Suprapubic skin (tissue), 4 donors: ENCODE measurements at regions not wholly inside any gene's neighbourhood (a gene's known extent, or its start where the extent isn't known, plus 50 kb on each side); places are given as distances from the start of the nearest gene placed in this dataset.

Experiments used
- DNase-seq, 2 donors: peaks; one replicate each; pipeline ENCODE4 v3.0.0-alpha.2; 2019; ENCODE audit warnings: low spot score in 2 of 2
- H3K27ac ChIP-seq: fragments of 200-600 bp; sonication (generic); one replicate; pipeline ENCODE4 v1.5.1; 2019
- H3K27me3 ChIP-seq: fragments of 200-600 bp; sonication (generic); one replicate; pipeline ENCODE4 v1.5.1; 2019
- H3K36me3 ChIP-seq: fragments of 200-600 bp; sonication (generic); one replicate; pipeline ENCODE4 v1.5.1; 2019
- H3K4me1 ChIP-seq: fragments of 200-600 bp; sonication (generic); one replicate; pipeline ENCODE4 v1.5.1; 2019
- H3K4me3 ChIP-seq: fragments of 200-600 bp; sonication (generic); one replicate; pipeline ENCODE4 v1.5.1; 2019; ENCODE audit warnings: mild to moderate bottlenecking
- H3K9me3 ChIP-seq: fragments of 200-600 bp; sonication (generic); one replicate; pipeline ENCODE4 v1.5.1; 2019
- EP300 ChIP-seq: sonication (generic); formaldehyde crosslinking; IDR thresholded peaks from one replicate; pipeline ENCODE4 v1.6.1; 2017; ENCODE audit warnings: antibody characterized with exemption
- POLR2A ChIP-seq, 2 donors: fragments of 450-650 bp; IDR thresholded peaks; one replicate each; pipeline ENCODE4 v1.6.1; 2017; ENCODE audit warnings: antibody characterized with exemption in 2 of 2, mild to moderate bottlenecking in 2 of 2, moderate library complexity in 2 of 2
- POLR2AphosphoS5 ChIP-seq, 3 donors: sonication (generic); formaldehyde crosslinking; IDR thresholded peaks; one replicate each; pipeline ENCODE4 v1.6.1; 2017; ENCODE audit warnings: antibody characterized with exemption in 3 of 3
- WGBS: methylation state at CpG from one replicate; pipeline ENCODE4 v1.1.5; 2018; 5-methylcytosine and 5-hydroxymethylcytosine counted together
- TF ChIP-seq, protein P1 (sequence below), 2 donors: fragments of 200-600 bp in 1 of 2; fragments of 450-650 bp in 1 of 2; sonication (generic) in 1 of 2; IDR thresholded peaks; one replicate each; pipeline ENCODE4 v1.5.1; 2016 to 2019; ENCODE audit warnings: antibody characterized with exemption in 2 of 2, mild to moderate bottlenecking in 1 of 2, moderate library complexity in 1 of 2

DNA sequence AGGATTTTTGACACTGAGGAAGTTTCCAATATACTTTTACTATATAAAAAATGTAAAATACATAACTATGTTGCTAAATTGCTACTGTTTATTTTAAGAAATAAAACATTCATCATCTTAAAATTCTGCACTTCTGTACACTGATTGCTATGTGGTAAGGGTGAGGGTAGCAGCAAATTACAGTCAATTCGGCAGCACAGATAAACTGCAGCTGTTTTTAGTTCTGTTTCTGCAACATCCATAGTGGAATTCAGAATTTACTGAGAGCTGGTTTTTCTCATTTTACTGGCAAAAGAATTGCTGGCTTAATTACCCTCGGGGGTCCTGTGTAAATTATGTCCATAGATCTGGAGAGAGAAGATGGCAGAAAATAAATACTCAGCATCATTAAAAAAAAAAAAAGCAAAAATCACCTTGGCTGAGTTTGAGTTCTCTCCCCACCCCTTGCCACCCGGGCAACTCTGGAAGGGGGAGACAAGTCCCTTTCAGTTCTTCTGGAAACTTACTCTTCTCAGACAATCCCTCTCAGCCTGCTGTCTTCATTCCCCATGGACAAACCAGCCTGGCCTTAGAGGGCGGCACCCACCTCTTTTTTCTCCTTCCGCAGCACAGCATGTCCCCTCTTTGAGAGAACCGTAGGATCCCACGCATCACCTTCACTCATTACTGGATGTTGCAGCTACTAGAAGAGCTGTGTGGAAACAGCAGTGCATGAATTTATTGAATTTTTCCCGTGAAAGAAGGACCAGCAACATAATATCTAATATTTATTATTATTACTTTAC, 501.1 kb upstream of the CELF2 start:
- no peak overlapping the region for H3K4me3 ChIP-seq
- WGBS, result 61% methylated on average over 8 of the region's 8 CpGs
- H3K4me1 ChIP-seq, result peaks cover 10% of the 10 kb centered on the region
- H3K27me3 ChIP-seq, result no peaks in the 10 kb centered on the region
- H3K9me3 ChIP-seq, result no peaks in the 10 kb centered on the region
- TF ChIP-seq POLR2A (IDR thresholded peaks at IDR 0.05) (no peak), POLR2AphosphoS5 (IDR thresholded peaks at IDR 0.05) (no peak), EP300 (no peak)
- TF ChIP-seq, protein P1, sequence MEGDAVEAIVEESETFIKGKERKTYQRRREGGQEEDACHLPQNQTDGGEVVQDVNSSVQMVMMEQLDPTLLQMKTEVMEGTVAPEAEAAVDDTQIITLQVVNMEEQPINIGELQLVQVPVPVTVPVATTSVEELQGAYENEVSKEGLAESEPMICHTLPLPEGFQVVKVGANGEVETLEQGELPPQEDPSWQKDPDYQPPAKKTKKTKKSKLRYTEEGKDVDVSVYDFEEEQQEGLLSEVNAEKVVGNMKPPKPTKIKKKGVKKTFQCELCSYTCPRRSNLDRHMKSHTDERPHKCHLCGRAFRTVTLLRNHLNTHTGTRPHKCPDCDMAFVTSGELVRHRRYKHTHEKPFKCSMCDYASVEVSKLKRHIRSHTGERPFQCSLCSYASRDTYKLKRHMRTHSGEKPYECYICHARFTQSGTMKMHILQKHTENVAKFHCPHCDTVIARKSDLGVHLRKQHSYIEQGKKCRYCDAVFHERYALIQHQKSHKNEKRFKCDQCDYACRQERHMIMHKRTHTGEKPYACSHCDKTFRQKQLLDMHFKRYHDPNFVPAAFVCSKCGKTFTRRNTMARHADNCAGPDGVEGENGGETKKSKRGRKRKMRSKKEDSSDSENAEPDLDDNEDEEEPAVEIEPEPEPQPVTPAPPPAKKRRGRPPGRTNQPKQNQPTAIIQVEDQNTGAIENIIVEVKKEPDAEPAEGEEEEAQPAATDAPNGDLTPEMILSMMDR (IDR thresholded peaks at IDR 0.05), result no peak
- no peak overlapping the region for H3K27ac ChIP-seq
- H3K36me3 ChIP-seq, result no peaks in the 10 kb centered on the region
- DNase-seq, result no peak

DNA sequence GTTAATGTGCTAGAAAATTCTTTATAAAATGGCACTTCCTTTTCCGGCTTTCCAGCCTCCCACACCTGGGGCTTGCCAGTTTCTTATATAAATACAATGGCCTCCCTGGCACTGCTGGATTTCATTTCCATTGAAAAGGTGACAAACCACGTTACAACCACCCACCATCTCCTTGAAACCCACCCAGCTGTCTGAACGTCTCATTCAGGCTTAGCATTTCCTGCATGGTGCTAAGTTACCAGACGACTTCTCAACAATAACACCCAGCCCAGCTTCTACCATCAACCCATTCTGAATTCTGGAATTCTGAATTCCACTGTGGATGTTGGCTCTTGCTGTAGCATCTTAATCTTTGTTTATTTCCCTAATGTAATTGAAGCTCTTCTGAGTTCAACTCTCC, 499.8 kb upstream of the CELF2 start:
- H3K36me3 ChIP-seq, result no peaks in the 10 kb centered on the region
- TF ChIP-seq EP300 (no peak), POLR2AphosphoS5 (IDR thresholded peaks at IDR 0.05) (no peak), POLR2A (IDR thresholded peaks at IDR 0.05) (no peak)
- TF ChIP-seq, protein P1 (IDR thresholded peaks at IDR 0.05), result no peak
- H3K4me3 ChIP-seq, result no peak overlapping the region
- 66% methylated on average over 4 of the region's 4 CpGs for WGBS
- H3K27me3 ChIP-seq, result no peaks in the 10 kb centered on the region
- DNase-seq, result no peak
- H3K4me1 ChIP-seq, result peaks cover 10% of the 10 kb centered on the region
- H3K27ac ChIP-seq, result no peak overlapping the region
- H3K9me3 ChIP-seq, result no peaks in the 10 kb centered on the region

DNA sequence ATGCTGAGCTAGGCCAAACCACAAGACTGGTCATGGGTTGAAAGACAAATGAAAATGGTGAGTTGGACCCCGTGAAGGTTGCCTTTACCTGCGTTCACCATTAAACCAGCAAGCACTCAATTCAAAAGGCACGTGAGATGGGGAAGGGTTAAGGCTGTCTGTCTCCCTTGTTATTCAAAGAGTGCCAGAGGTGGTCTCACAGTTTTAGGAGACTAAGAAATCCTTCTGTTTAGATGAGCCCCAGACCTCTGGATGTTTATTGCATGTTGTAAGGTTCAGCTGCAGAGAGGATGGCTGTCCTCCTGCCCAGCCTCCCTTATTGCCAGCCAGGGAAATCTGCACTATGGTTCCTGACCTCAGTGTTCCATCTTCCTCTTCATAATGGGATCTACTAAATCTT, 498.0 kb upstream of the CELF2 start:
- Histone ChIP-seq H3K4me3 (no peak overlapping the region), H3K36me3 (no peaks in the 10 kb centered on the region), H3K9me3 (no peaks in the 10 kb centered on the region), H3K27ac (no peak overlapping the region), H3K27me3 (no peaks in the 10 kb centered on the region), H3K4me1 (peaks cover 9% of the 10 kb centered on the region)
- TF ChIP-seq POLR2AphosphoS5 (IDR thresholded peaks at IDR 0.05), result no peak
- TF ChIP-seq, protein P1 (IDR thresholded peaks at IDR 0.05), result no peak
- no peak for TF ChIP-seq EP300
- TF ChIP-seq POLR2A (IDR thresholded peaks at IDR 0.05), result no peak
- no peak for DNase-seq
- WGBS, result 92% methylated on average over 3 of the region's 3 CpGs

DNA sequence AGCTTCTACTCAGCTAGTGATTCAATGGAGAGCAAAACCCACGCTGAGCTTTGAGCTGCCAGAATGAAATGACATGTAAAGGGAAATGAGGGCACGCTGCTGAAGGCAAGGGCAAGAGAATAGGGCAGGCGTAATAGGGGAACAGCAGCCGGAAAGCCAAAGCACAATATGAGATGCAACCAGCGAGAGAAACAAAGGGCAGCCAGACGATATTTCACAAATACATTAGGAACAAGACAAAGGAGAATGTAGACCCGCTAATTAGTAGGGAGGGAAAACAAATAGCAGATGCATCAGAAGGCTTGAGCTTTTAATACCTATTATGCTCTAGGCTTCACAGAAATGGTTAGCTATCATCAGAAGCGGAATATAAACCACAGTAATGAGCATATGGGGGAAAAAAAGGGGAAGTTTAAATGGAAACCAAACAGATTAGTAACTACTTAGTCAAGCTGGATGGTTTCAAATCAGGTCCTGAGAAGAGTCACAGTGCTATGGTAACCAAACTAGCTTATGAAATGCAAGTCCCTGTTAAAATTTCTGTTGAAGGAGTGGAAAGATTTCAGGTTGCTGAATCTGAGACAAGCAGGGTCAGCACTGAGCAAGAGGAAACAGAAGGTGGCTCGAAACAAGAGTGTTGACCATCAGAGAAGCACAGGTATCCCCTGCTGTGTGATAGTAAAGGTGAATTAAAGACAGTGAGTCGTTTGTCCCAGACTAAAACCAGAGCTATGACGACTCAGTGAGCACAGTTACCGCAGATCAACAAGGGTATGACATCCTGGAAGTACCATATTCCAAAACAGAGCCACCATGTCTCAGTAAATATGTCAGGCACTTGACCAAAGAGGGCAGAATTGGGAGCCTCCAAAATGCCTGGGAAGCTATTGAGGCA, 496.9 kb upstream of the CELF2 start:
- H3K4me3 ChIP-seq, result no peak overlapping the region
- no peak overlapping the region for H3K27ac ChIP-seq
- no peaks in the 10 kb centered on the region for H3K9me3 ChIP-seq
- H3K4me1 ChIP-seq, result peaks cover 2% of the 10 kb centered on the region
- no peak for DNase-seq
- TF ChIP-seq POLR2AphosphoS5 (IDR thresholded peaks at IDR 0.05), result no peak
- TF ChIP-seq, protein P1 (IDR thresholded peaks at IDR 0.05), result no peak
- TF ChIP-seq POLR2A (IDR thresholded peaks at IDR 0.05), result no peak
- no peak for TF ChIP-seq EP300
- H3K27me3 ChIP-seq, result no peaks in the 10 kb centered on the region
- 86% methylated on average over 12 of the region's 12 CpGs for WGBS
- no peaks in the 10 kb centered on the region for H3K36me3 ChIP-seq

DNA sequence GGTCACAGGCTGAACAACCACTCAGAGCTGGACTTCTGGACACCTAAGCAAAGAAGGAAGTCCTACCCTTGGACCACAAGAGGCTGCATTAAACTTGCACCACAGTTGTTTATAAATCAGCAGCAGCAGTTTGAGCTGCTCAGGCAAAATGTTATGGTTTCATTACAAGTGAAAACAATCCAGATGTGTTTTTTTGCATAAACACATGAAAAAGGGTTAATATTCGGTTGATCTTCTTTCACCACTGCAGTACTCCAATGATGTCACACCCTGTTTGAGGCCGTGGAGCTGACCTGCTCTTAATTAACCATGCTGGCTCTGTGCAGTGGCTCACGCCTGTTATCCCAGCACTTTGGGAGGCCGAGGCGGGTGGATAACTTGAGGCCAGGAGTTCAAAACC, 490.8 kb upstream of the CELF2 start:
- H3K27ac ChIP-seq, result no peak overlapping the region
- no peaks in the 10 kb centered on the region for H3K4me1 ChIP-seq
- no peak overlapping the region for H3K4me3 ChIP-seq
- H3K27me3 ChIP-seq, result no peaks in the 10 kb centered on the region
- no peaks in the 10 kb centered on the region for H3K36me3 ChIP-seq
- WGBS, result 69% methylated on average over 5 of the region's 5 CpGs
- TF ChIP-seq, protein P1 (IDR thresholded peaks at IDR 0.05), result no peak
- TF ChIP-seq EP300 (no peak), POLR2AphosphoS5 (IDR thresholded peaks at IDR 0.05) (no peak), POLR2A (IDR thresholded peaks at IDR 0.05) (no peak)
- DNase-seq, result no peak
- no peaks in the 10 kb centered on the region for H3K9me3 ChIP-seq
